GM19324 (cell line): ENCODE measurements at regions not wholly inside any gene's neighbourhood (a gene's known extent, or its start where the extent isn't known, plus 50 kb on each side); places are given as distances from the start of the nearest gene placed in this dataset.

Experiments used
- ATAC-seq: cut with Tn5 transposase; IDR thresholded peaks from one replicate; pipeline ENCODE4 v1.9.1; 2021; ENCODE audit warnings: mild to moderate bottlenecking, moderate library complexity; ENCODE audit not compliant: unreplicated experiment, low FRiP score

DNA sequence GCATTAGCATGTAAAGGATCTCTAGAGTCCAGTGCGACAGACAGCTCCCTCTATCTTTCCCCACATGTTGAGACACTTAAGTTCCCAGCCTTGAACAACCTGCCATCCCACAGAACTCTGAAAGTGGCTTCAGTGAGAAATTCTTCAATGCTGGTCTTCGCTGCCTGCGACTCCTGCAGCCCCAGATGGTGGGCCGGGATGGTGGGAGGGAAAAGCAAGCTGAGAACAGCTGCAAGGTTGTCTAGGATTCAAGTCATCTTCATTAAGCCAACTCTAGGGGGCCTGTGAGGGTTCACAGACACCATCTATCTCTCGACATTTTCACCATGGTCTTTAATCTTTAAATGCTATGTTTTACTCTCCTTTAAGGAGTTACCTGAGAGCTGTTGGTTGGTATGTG, 185.5 kb upstream of the C1orf174 start:
- no peak for ATAC-seq

DNA sequence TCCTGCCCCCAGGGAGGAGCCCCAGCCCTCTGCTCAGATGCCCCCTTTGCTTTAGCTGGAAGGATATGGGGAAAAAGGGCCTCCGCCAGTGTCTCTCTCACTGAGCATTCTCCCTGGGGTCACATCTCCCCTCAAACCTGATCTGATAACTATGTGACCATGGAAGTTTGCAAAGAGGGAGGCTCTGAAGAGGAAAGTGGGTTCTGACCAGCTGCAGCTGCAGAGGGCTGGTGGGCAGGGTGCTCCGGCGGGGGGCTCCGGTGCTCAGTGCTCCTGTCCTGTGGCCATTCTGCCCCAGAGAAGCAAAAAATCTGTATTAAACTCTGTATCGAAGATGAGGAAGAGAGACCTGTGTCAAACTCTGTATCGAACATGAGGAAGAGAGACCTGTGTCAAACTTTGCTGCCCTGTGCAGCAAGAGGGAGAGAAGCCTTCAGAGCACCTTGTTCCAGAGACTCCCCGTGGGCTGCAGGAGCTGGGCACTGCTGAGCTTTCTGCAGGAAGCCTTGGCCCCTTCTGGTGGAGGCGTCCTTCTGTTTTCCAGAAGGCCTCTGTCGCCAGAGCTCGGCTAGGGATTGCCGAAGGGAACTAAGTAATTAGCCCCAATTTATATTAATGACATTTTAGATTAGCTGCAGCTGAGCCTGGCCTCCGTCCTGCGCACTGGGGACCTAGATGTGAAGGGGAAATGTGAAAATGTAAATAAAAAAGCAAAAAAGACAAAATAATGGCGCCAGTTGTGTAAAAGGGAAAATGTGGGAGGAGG, 186.2 kb upstream of the C1orf174 start:
- no peak for ATAC-seq

DNA sequence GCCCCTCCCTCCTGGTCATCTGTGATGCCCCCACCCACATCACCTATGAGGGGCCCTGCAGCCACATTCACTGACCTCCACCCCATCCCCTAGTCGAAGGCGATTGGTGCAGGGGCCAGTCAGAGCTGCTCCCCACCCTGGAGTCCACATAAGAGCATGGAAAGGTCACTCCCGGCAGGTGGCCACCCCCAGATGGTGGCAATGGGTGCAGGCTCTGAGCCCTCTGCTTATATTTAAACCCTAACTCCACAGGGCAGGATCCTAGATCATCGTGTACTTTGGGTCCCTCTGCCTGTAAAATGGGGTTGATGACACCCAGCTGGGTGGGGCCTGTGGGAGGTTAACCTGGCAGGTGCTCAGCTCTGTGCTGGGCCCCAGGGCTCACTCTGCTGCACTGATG, 186.8 kb upstream of the C1orf174 start:
- no peak for ATAC-seq

DNA sequence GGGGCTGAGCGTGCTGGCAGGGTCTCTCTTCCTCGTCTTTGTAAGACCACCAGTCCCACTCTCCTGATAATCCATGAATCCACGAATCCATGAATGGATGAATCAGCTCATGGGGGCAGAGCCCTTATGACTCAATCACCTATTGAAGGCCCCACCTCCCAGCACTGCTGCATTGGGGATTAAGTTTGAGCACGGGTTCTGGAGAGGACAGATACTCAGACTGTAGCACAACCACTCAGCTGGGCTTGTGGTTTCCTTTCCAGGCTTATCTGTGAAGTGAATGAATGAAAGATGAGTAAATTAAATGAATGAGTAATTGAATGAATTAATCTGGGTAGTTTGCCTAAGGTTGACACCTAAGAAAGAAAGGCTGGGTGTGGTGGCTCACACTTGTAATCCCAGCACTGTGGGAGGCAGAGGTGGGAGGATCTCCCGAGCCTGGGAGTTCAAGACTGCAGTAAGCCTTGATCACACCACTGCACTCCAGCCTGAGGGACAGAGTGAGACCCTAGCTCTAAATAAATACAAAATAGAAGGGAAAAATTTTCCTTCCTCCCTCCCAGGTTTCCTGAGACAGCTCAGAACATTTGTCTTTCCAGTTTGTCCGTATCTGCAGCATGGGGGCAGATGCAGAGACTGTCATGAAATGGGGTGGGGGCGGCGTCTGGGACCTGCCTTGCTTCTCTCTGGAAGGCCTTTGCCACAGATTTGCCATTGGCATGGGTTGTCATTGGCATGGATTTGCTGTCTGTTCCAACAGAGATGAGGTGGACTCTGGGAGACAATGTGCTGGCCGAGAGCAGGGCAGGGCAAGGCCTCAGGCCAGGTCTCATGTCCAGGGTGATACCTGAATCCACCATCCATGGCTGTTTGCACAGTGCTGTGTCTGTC, 187.7 kb upstream of the C1orf174 start:
- ATAC-seq: no peak

DNA sequence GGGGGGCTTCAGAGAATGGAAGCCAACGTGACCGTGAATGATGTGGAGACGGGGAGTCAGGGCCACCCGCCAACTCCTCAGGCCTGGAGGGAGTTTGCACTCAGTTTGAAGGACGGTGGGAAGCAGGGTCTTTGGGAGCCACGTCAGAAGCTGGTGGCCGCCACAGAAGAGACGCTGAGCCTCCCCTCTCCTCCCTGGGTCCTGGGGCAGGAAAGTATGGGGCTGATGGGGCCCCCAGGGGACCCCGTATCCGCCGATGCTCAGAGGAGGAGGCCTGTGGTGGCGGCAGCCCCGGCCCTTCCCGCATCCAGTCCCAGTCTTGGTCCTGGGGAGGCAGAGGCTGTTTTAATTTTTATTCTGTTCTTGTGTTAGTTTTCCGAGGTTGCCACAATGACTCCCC, 188.6 kb upstream of the C1orf174 start:
- ATAC-seq: no peak

DNA sequence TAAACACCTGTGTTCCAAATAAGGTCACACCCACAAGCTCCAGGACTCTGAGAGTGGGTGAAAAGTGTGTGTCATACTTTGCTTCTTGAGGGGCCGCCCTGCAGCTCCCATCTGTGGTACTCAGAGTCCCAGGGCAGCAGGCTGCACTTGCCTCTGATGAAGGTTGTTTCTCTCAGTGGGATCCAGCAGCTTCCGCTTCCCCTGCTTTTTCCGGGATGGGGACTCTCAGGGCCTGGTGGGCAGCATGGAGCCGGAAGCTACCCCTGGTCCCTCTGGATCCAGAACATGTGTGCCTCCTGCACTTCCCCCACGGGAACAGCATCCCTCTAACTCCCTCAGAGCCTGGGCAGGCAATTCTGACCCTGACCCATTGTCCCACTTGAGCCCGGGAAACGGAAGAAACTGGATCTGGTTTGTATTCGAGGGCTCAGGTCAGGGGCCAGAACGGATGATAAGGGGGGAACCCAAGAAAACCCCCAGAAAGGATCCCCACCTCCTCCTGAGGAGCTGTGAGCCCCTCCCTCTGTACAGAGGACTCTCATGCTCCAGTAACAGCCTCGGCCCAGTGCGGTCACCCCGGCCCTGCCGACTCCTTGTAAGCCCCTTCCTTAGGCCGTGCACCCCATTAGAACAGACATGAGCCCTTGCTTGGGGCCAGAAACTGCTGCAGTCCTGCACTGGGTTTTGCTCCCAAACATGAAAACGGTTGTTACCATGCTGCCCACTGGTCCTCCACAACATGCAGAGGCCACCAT, 189.5 kb upstream of the C1orf174 start:
- ATAC-seq: no peak

DNA sequence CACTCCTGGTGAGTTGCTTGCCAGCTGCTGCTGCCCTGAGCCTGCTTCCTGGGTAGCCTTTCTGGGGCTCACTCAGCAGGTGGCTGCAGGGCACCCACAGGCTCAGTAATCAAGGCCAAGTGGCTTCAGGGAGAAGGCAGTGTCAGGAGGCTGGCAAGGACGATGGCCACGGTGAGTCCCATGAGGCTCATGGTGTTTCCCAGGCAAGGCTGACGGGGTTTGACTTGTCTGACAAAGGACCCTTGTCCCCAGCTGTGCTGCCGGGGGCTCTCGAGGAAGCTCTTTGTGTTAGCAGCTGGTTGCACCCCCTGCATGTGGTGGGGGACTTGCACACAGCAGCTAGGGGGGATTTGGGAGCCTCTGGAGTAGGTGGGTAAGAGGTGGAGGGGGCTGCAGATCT, 190.5 kb upstream of the C1orf174 start:
- no peak for ATAC-seq

DNA sequence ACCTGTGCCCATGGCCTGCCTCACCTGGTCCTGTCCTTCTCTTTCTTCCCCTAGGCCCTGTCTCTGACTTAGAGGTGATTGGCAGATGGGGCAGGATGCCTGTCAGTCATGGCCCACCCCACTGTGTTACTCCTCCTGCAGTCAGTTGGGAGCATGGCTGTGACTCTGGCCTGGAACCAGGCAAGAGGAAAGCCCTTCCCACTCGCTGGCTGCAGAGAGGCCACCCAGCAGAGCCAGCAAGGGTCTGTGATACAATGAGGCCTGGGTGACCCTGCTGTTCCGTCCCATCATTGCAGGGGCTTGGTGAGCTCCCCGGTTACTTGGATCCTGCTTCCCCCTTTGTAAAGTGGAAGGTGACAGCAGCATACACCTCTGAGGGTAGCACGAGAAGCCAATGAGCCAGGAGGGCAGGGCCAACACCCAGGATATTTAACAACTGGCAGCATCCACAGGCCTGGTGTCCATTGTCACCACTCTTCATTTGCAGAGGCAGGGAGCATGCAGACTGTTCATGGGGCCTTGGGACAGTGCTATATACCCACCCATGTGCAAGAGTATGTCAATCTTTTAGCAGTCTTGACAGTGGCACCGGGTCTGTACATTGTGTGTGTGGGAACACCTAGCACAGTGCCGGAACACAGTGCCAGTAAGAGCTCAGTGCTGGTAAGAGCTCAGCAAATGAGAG, 191.0 kb upstream of the C1orf174 start:
- ATAC-seq: no peak

DNA sequence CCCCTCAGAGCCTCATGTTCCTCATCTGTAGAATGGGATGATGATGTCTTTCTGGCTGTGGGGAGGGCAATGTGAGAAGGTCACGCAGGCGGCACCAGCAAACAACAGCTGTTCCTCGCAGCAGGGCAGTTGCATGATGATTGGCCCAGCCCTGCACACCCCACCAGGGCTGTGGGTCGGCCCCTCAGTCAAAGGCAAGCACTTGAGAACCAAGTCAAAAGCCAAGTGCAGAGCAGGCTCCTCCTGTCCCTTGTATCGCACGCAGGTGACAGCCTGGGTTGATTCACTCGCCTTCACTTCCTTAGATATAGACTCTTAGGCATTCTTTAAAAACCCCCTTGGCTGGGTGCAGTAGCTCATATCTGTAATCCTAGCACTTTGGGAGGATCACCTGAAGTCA, 191.9 kb upstream of the C1orf174 start:
- ATAC-seq: no peak

DNA sequence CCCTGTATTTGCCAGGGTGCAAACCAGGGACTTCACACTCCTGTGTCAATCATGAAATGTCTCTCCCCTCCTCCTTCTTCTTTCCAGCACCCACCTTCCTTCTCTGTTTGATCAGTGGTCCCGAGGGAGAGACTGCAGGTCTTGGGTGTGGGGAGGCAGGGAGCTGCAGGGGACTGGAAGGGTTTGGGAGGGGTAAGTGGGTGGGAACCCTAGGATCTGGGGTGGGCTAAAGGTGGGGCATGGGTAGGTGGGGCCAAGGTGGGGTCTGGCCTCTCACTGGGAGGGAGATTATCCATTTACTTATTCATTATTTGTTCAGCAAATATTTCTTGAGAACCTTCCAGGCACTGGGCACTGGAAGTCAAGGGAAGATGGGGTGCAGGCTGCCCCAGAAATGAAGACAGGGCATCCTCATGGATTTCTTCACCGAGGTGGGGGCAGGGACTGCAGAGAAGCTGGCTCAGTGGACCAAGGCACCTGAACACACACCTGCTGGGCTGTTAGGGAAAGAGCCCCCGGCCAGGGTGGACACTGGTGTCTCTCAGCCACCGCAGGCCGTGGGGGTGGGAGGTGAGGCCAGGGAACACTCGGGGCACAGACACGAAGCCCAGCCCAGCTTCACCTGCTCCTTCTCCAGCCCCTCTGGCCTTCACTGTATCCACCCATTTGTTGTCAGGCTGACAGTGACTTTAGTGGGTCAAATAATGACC, 193.9 kb upstream of the C1orf174 start:
- ATAC-seq: no peak

DNA sequence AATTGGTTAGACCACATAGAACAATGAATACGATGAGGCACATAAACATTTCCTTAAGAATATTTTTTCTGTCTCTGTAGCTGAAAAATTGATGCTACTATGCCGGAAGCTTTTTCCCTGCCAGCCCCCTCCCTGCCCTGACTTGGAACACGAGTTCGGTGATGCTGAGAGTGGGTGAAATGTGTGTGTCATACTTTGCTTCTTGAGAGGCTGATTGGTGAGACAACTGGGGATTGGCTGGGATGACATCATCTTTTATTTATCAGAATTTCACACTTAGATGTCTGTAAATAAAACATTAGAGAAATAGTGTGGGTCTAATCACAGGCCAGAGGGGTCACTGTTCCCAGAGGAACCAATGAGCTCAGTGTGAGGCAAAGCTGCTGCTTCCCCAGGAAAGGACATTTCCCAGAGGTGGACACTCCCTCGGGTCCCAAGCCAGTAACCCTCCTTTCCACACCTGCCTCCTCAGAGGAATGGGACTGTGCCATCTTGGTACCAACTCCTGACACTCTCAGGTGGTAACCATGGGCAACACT, 195.4 kb upstream of the C1orf174 start:
- ATAC-seq: no peak

DNA sequence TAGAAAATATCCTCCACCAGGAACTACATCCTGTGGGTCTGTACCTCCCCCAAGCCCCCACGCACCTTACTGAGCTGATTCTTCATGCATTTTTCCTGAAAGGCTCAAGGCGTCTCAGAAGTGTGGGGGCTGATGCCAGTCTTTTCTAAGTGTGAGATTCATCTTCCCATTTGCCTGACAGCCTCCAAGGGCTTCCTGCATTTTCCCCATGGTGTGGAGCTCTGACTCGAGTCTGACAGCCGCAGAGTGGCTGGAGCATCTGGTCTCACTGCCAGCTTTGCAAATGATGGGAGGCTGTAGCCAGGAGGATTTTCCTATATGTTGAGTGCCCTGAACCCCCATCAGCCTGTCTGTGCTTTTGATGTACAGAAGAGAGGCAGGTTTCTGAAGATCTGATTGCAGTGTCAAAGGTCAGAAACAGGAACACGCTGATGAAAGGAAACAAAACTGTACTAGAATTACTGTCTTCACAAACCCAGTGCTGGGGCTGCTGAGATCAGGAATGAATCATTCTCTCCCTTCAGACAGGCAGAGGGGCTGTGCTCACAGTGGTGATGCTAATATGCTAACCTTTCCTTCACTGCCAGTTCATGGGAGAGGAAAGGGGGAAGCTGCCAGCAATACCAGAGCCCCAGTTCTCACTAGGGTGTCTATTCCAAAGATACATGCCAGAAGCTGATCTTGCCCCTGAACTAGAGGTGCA, 201.5 kb upstream of the C1orf174 start:
- ATAC-seq: no peak

DNA sequence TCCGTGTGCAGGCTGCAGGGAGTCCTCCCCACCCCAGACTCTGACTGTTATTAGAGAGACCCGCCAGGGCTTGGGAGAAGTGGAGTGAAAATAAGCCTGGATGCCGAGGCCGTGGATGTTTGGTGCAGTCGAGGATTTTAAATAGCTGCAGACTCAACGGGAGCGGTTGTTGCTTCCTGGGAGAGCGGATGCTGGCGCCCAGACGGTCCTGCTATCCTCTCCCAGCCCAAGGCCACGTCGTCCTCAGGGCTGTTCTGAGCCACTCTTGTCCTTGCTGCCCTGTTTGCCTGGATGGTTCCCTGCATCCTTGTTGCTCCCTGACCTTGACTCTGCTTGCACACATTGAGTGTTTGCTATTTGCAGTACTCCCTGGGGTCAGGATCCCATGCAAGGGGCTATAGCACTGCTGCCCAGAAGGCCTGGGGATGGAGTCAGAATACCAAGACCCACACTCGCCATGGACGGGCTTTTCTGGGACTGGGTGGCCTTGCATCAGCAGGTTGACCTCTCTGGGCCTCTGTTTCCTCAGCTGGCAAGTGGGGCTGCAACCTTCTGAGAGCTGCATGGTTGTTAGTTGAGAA, 205.3 kb upstream of the C1orf174 start:
- no peak for ATAC-seq

DNA sequence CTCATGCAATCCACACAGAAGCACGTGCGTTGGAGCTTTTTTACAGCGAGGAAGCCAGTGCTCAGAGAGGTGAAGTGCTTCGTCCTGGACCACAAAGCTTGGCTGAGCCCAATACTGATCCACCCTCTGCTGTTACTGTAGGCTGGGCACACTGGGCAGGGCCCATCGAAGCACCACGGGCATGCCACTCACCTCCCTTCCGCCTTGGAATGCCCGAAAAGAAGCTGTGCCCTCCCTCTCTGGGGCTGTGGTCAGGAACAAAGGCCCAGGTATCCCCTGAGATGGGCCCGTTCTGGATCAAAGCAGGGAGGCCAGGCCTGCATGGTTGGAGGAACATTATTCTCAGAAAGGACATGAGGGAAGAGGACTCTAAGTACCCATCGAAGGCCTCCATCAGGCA, 206.7 kb upstream of the C1orf174 start:
- no peak for ATAC-seq

DNA sequence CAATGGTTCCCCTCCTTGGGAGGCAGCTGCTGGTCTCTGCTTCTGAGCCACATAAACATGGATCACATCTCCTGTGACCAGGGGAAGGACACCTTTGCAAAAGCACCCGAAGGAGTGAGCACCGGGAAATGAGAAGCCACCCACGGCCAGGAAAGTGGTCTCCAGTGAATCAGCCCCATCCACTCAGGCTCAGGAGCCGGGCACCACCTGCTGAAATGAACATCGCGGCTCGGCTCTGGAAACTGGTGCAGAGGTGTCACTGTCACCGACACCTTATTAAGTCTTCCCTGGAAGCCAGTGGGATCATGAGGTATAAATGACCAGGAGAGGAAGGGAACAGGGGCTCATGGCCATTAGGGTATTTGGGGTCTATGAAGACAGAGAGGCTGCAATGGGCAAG, 207.2 kb upstream of the C1orf174 start:
- no peak for ATAC-seq

DNA sequence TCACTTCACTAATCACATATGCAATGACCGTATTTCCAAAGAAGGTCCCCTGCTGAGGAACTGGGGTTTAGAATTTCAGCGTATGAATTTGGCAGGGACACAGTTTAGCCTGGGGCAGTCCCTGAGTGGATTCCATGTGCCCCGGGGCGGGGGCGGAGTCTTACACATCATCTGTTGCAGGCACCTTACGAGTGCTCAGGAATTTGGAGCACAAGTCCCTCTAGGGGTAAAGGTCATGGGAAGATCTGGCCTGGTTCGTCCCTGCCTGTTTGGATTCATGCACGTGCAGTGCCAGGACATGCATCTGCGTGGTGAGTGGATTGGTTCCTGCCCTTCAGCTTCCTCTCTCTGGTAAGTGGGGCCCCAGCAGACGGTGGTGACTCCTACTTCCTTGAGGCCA, 208.3 kb upstream of the C1orf174 start:
- ATAC-seq: no peak

DNA sequence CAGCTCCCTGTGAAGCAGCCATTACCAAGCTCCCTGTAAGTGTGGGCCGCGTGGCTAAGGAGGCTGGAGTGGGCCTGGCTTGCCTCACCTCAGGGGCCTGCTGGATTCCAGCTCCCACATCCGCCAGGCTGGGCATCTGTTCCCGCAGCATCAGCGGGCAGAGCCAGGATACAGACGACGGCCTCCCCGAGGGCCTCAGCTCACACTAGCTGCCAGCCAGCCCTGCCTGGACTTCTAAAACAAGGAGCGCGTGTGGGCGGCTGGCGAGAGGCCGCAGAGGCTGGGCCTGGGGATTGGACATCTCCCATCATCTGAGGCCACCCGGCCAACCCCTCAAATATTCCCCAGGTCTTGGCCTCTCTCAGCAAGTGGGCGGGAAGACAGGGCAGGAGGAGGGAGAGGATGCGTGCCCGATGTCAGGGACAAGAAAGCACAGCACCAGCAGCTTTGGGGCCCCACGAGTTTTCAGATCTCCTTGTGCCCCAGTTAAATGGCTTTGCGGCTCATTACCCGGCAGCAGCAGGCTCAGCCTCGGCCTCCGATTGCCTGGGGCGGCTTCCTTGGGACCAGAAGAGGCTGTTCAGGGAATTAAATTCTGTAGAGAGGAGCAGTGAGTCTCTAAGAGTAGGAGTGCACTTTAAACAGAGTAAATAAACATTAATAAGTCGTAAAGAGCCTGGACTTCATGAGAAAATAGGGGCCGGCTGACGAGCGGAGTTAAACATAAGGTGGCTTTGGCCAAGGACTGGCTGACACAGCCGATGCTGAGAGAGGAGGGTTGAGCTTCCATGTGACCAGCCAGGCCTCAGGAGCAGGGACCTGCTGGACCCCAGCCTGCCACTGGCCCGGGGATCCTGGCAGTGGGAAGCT, 208.9 kb upstream of the C1orf174 start:
- ATAC-seq: no peak

DNA sequence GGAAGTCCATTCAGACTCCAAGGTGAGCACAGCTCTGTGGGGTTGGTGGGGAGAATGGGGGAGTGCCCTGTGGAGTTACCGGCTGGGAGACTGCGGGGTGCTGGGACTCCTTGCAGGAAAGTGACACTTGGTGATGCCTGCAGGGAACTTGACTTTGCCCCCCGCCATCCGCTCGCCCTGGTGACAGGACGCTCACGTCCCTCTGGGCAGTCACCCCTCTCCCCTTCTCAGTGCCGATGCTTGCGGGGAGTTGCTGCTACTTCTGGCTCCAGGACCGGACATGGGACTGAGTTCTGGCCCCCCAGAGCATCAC, 209.5 kb upstream of the C1orf174 start:
- ATAC-seq: no peak
